Astrocyte (in vitro differentiated cells and primary cell): ENCODE measurements at regions not wholly inside any gene's neighbourhood (a gene's known extent, or its start where the extent isn't known, plus 50 kb on each side); places are given as distances from the start of the nearest gene placed in this dataset.

Source experiments
- DNase-seq: peaks from one replicate; pipeline ENCODE4 v3.0.0-alpha.2; 2010; ENCODE audit warnings: low read depth
- FAIRE-seq: peaks from 2 replicates; lab custom pipeline; 2011; peaks lifted over from hg19 to GRCh38; lab: Jason Lieb, UNC
- H2AFZ ChIP-seq: 2 replicates; pipeline ENCODE4 v1.6.0; 2012; ENCODE audit warnings: low read depth, low read length, inconsistent platforms
- H3K27ac ChIP-seq: 2 replicates; pipeline ENCODE4 v1.5.1; 2011; ENCODE audit warnings: low read depth, low read length, inconsistent platforms
- H3K27me3 ChIP-seq: 2 replicates; pipeline ENCODE4 v1.6.0; 2011; ENCODE audit warnings: low read length, inconsistent platforms; ENCODE audit not compliant: insufficient read depth
- H3K36me3 ChIP-seq: 2 replicates; pipeline ENCODE4 v1.5.1; 2011; ENCODE audit warnings: low read length, inconsistent platforms; ENCODE audit not compliant: insufficient read depth
- H3K4me1 ChIP-seq: 2 replicates; pipeline ENCODE4 v1.5.1; 2011; ENCODE audit warnings: low read length, inconsistent platforms; ENCODE audit not compliant: insufficient read depth
- H3K4me2 ChIP-seq: 2 replicates; pipeline ENCODE4 v1.6.0; 2012; ENCODE audit warnings: low read length, inconsistent platforms
- H3K4me3 ChIP-seq: 2 replicates; pipeline ENCODE4 v1.5.1; 2011; ENCODE audit warnings: low read depth, mild to moderate bottlenecking, low read length, inconsistent platforms; ENCODE audit not compliant: insufficient read depth
- H3K79me2 ChIP-seq: 2 replicates; pipeline ENCODE4 v1.6.0; 2012; ENCODE audit warnings: mild to moderate bottlenecking, low read length, inconsistent platforms; ENCODE audit not compliant: insufficient read depth
- H3K9ac ChIP-seq: 2 replicates; pipeline ENCODE4 v1.6.0; 2012; ENCODE audit warnings: mild to moderate bottlenecking, low read length, inconsistent platforms
- H3K9me3 ChIP-seq: 2 replicates; pipeline ENCODE4 v1.5.1; 2012; ENCODE audit warnings: low read depth, mild to moderate bottlenecking, low read length, inconsistent platforms; ENCODE audit not compliant: insufficient read depth
- H4K20me1 ChIP-seq: 2 replicates; pipeline ENCODE4 v1.6.0; 2012; ENCODE audit warnings: low read length, inconsistent platforms; ENCODE audit not compliant: insufficient read depth
- H3K27ac Mint-ChIP-seq: one replicate; pipeline ENCODE4 v1.8.0; 2021; ENCODE audit warnings: mild to moderate bottlenecking, mixed read lengths; ENCODE audit not compliant: unreplicated experiment
- H3K27me3 Mint-ChIP-seq: one replicate; pipeline ENCODE4 v1.8.0; 2021; ENCODE audit warnings: low read depth, mixed read lengths; ENCODE audit not compliant: unreplicated experiment
- H3K36me3 Mint-ChIP-seq: one replicate; pipeline ENCODE4 v1.8.0; 2021; ENCODE audit warnings: low read depth, mixed read lengths; ENCODE audit not compliant: unreplicated experiment
- H3K4me1 Mint-ChIP-seq: one replicate; pipeline ENCODE4 v1.8.0; 2021; ENCODE audit warnings: low read depth, mixed read lengths; ENCODE audit not compliant: unreplicated experiment
- H3K4me3 Mint-ChIP-seq: one replicate; pipeline ENCODE4 v1.8.0; 2021; ENCODE audit warnings: mild to moderate bottlenecking, moderate library complexity, mixed read lengths; ENCODE audit not compliant: unreplicated experiment
- H3K9me3 Mint-ChIP-seq: one replicate; pipeline ENCODE4 v1.8.0; 2021; ENCODE audit warnings: mild to moderate bottlenecking, mixed read lengths; ENCODE audit not compliant: unreplicated experiment
- CTCF ChIP-seq: IDR thresholded peaks from 2 replicates; pipeline ENCODE4 v1.5.1; 2011; ENCODE audit warnings: low read depth, mild to moderate bottlenecking, inconsistent platforms, low read length, moderate library complexity; ENCODE audit not compliant: insufficient read depth
- EZH2 ChIP-seq: IDR thresholded peaks from 2 replicates; pipeline ENCODE4 v1.6.1; 2012; ENCODE audit warnings: mild to moderate bottlenecking, low read length, inconsistent platforms; ENCODE audit not compliant: insufficient read depth

GRCh38 chr20:47964149-47964548, 178.9 kb upstream of the SULF2 start:
- Histone ChIP-seq H4K20me1 (no peaks in the 10 kb centered on the region), H3K9ac (no peak overlapping the region), H3K4me2 (no peak overlapping the region), H3K9me3 (no peaks in the 10 kb centered on the region), H3K4me1 (no peaks in the 10 kb centered on the region), H3K27ac (no peak overlapping the region), H2AFZ (no peak overlapping the region), H3K4me3 (no peak overlapping the region), H3K79me2 (no peaks in the 10 kb centered on the region), H3K27me3 (peaks cover 31% of the 10 kb centered on the region), H3K36me3 (no peaks in the 10 kb centered on the region)
- no peak for FAIRE-seq
- no peak overlapping the region for H3K27ac Mint-ChIP-seq
- DNase-seq: no peak
- H3K4me1 Mint-ChIP-seq: no peaks in the 10 kb centered on the region
- TF ChIP-seq CTCF (no peak), EZH2 (no peak)
- H3K27me3 Mint-ChIP-seq: peaks cover 53% of the 10 kb centered on the region
- no peak overlapping the region for H3K4me3 Mint-ChIP-seq
- H3K36me3 Mint-ChIP-seq: no peaks in the 10 kb centered on the region
- H3K9me3 Mint-ChIP-seq: peaks cover 2% of the 10 kb centered on the region

- Histone ChIP-seq H3K36me3 (no peaks in the 10 kb centered on the region), H4K20me1 (no peaks in the 10 kb centered on the region), H3K9ac (no peak overlapping the region), H2AFZ (no peak overlapping the region), H3K4me2 (no peak overlapping the region), H3K9me3 (no peaks in the 10 kb centered on the region), H3K4me3 (no peak overlapping the region), H3K79me2 (no peaks in the 10 kb centered on the region), H3K4me1 (no peaks in the 10 kb centered on the region), H3K27me3 (peaks cover 31% of the 10 kb centered on the region), H3K27ac (no peak overlapping the region)
- Mint-ChIP-seq H3K4me1 (no peaks in the 10 kb centered on the region), H3K4me3 (no peak overlapping the region), H3K27me3 (peaks cover 58% of the 10 kb centered on the region), H3K27ac (no peak overlapping the region), H3K36me3 (no peaks in the 10 kb centered on the region), H3K9me3 (peaks cover 2% of the 10 kb centered on the region)
- no peak for FAIRE-seq
- DNase-seq: no peak
- TF ChIP-seq CTCF (no peak), EZH2 (no peak)
Measured at GRCh38 chr20:47963022-47963421, 177.7 kb upstream of the SULF2 start.

GRCh38 chr20:47962286-47962963, 177.1 kb upstream of the SULF2 start:
- Histone ChIP-seq H2AFZ (no peak overlapping the region), H3K4me3 (no peak overlapping the region), H3K9ac (no peak overlapping the region), H3K27ac (no peak overlapping the region), H3K4me2 (no peak overlapping the region), H3K79me2 (no peaks in the 10 kb centered on the region), H3K9me3 (no peaks in the 10 kb centered on the region), H3K36me3 (no peaks in the 10 kb centered on the region), H3K4me1 (no peaks in the 10 kb centered on the region), H3K27me3 (peaks cover 31% of the 10 kb centered on the region), H4K20me1 (no peaks in the 10 kb centered on the region)
- no peak for FAIRE-seq
- Mint-ChIP-seq H3K4me3 (no peak overlapping the region), H3K36me3 (no peaks in the 10 kb centered on the region), H3K27me3 (peaks cover 57% of the 10 kb centered on the region), H3K4me1 (no peaks in the 10 kb centered on the region), H3K9me3 (peaks cover 2% of the 10 kb centered on the region), H3K27ac (no peak overlapping the region)
- TF ChIP-seq CTCF: no peak
- TF ChIP-seq EZH2: no peak
- no peak for DNase-seq
